ENCODE measurements at regions not wholly inside any gene's neighbourhood (a gene's known extent, or its start where the extent isn't known, plus 50 kb on each side); places are given as distances from the start of the nearest gene placed in this dataset.

GRCh38 chr6:138622967-138623366 lies 123.7 kb upstream of the NHSL1 start:
- H3K79me2 ChIP-seq (ENCODE audit: control insufficient read depth, insufficient read depth, low read length) = no peaks in the 10 kb centered on the region
- H4K20me1 ChIP-seq (ENCODE audit: control insufficient read depth, insufficient read depth) = no peaks in the 10 kb centered on the region
- 54% methylated on average over 5 of the region's 5 CpGs for WGBS (ENCODE audit: insufficient coverage, insufficient replicate concordance, low lambda C conversion rate, missing lambda C conversion rate)
- ChIA-PET POLR2A (no interaction called here), RAD21 (ENCODE audit: unreplicated experiment) (interaction anchor here (1.0 kb wide), 1 partner anchor 31 kb away, joined by 3 read pairs; no protein-coding TSS in a partner anchor), SMC1A (ENCODE audit: uncharacterized antibody, unreplicated experiment) (interaction anchor here (1.7 kb wide), 1 partner anchor 15 kb away, joined by 3 read pairs; no protein-coding TSS in a partner anchor), CTCF (no interaction called here)
- TF ChIP-seq ZNF217 (IDR thresholded peaks at IDR 0.05) (no peak), TCF12 (IDR thresholded peaks at IDR 0.05; ENCODE audit: low read depth, low read length) (no peak), NFIC (IDR thresholded peaks at IDR 0.05; ENCODE audit: low read depth, low read length) (no peak), HDAC6 (IDR thresholded peaks at IDR 0.05; ENCODE audit: unreplicated experiment) (no peak), POLR2AphosphoS5 (IDR thresholded peaks at IDR 0.05; ENCODE audit: low read length) (no peak), NFYA (IDR thresholded peaks at IDR 0.05; ENCODE audit: borderline replicate concordance, low read depth, low read length) (no peak), BCLAF1 (IDR thresholded peaks at IDR 0.05) (no peak), BMI1 (IDR thresholded peaks at IDR 0.05; ENCODE audit: borderline replicate concordance) (no peak), IKZF2 (IDR thresholded peaks at IDR 0.05) (no peak), SMC3 (IDR thresholded peaks at IDR 0.05; ENCODE audit: borderline replicate concordance, low read length) (no peak), SMARCA5 (IDR thresholded peaks at IDR 0.05) (no peak), ZBED1 (IDR thresholded peaks at IDR 0.05; ENCODE audit: borderline replicate concordance) (no peak), E2F8 (IDR thresholded peaks at IDR 0.05; ENCODE audit: low read depth, partially characterized antibody) (no peak), SMAD1 (IDR thresholded peaks at IDR 0.05; ENCODE audit: low read depth, partially characterized antibody) (no peak), MTA2 (IDR thresholded peaks at IDR 0.05; ENCODE audit: low read depth) (no peak), MEF2B (IDR thresholded peaks at IDR 0.05; ENCODE audit: partially characterized antibody, poor library complexity, severe bottlenecking) (no peak), NBN (IDR thresholded peaks at IDR 0.05) (no peak), USF1 (IDR thresholded peaks at IDR 0.05; ENCODE audit: borderline replicate concordance, extremely low read length, insufficient read depth, low read depth, low read length) (no peak)
- in situ Hi-C loops (cut with MboI) (no loop called here), intact Hi-C loops (cut with micrococcal nuclease; ENCODE audit: unreplicated experiment) (no loop called here)
- H3K4me1 ChIP-seq (ENCODE audit: control insufficient read depth, insufficient read depth, low read length) = no peaks in the 10 kb centered on the region
- H3K36me3 ChIP-seq (ENCODE audit: control insufficient read depth in 2 of 2, insufficient read depth in 2 of 2, low read length in 1 of 2) = no peaks in the 10 kb centered on the region
- H3K9me3 ChIP-seq (replicated peaks; ENCODE audit: control insufficient read depth, insufficient read depth, low read length) = no peaks in the 10 kb centered on the region
- no peak overlapping the region for H2AFZ ChIP-seq (ENCODE audit: control insufficient read depth, low read depth, low read length)
- H3K27me3 ChIP-seq (replicated peaks in 1 of 2; ENCODE audit: control insufficient read depth in 2 of 2, insufficient read depth in 2 of 2, low read length in 1 of 2) = no peaks in the 10 kb centered on the region
- FAIRE-seq = no peak
- H3K4me2 ChIP-seq (ENCODE audit: control insufficient read depth, insufficient read depth) = no peak overlapping the region
- no peak overlapping the region for H3K4me3 ChIP-seq
- BruUV-seq (replicated peaks) = no TSS peak
- no peak for DNase-seq (ENCODE audit: low read depth, low spot score)
- no peak overlapping the region for H3K27ac ChIP-seq (ENCODE audit: control insufficient read depth, insufficient read depth)
- ATAC-seq = no peak
- no peak overlapping the region for H3K9ac ChIP-seq (ENCODE audit: control insufficient read depth, insufficient read depth, low read length)

Measured in GM12878 (cell line).